Tibial artery (tissue), 4 donors: ENCODE measurements at regions not wholly inside any gene's neighbourhood (a gene's known extent, or its start where the extent isn't known, plus 50 kb on each side); places are given as distances from the start of the nearest gene placed in this dataset.

Source experiments
- DNase-seq, 2 donors: peaks; one replicate each; pipeline ENCODE4 v3.0.0-alpha.2; 2019
- H3K27ac ChIP-seq, 2 donors: fragments of 200-600 bp; sonication (generic) in 1 of 2; 1 replicate in 1 of 2; 2 replicates in 1 of 2; pipeline ENCODE4 v1.5.1; 2018 to 2019; ENCODE audit warnings: mild to moderate bottlenecking in 1 of 2
- H3K27me3 ChIP-seq, 2 donors: fragments of 200-600 bp; sonication (generic) in 1 of 2; one replicate each; pipeline versions ENCODE4 v1.5.1 to v1.6.0; 2016 to 2019
- H3K36me3 ChIP-seq, 3 donors: fragments of 200-600 bp; sonication (generic) in 2 of 3; one replicate each; pipeline ENCODE4 v1.5.1; 2016 to 2019; ENCODE audit warnings: mild to moderate bottlenecking in 2 of 3
- H3K4me1 ChIP-seq, 4 donors: fragments of 200-600 bp; sonication (generic) in 2 of 4; 1 replicate in 3 of 4; 2 replicates in 1 of 4; pipeline ENCODE4 v1.5.1; 2016 to 2019
- H3K4me3 ChIP-seq, 2 donors: fragments of 200-600 bp; sonication (generic) in 1 of 2; 1 replicate in 1 of 2; 2 replicates in 1 of 2; pipeline ENCODE4 v1.5.1; 2018 to 2019; ENCODE audit warnings: mild to moderate bottlenecking in 2 of 2
- H3K9me3 ChIP-seq, 3 donors: fragments of 200-600 bp; sonication (generic) in 1 of 3; one replicate each; pipeline ENCODE4 v1.5.1; 2016 to 2019
- CTCF ChIP-seq, 2 experiments: fragments of 200-600 bp in 1 of 2; fragments of 450-650 bp in 1 of 2; IDR thresholded peaks; one replicate each; pipeline ENCODE4 v1.5.1; 2017 to 2019; ENCODE audit warnings: antibody characterized with exemption in 2 of 2, mild to moderate bottlenecking in 1 of 2, moderate library complexity in 1 of 2
- intact Hi-C: fragments of 100-400 bp; cut with DNase I; formaldehyde crosslinking; loops from one replicate; pipeline ENCODE4 v1.15.0; 2023; ENCODE audit warnings: low total_unique reads

- intact Hi-C loops: no loop called here
- DNase-seq: no peak
- no peak overlapping the region for H3K27ac ChIP-seq
- H3K4me1 ChIP-seq: no peaks in the 10 kb centered on the region
- no peak for TF ChIP-seq CTCF (IDR thresholded peaks at IDR 0.05)
- no peaks in the 10 kb centered on the region for H3K9me3 ChIP-seq
- H3K27me3 ChIP-seq: peaks cover 0 to 14% of the 10 kb centered on the region in 2 donors
- no peaks in the 10 kb centered on the region for H3K36me3 ChIP-seq
- H3K4me3 ChIP-seq: no peak overlapping the region
Measured at GRCh38 chr12:114888928-114889584, 205.1 kb upstream of the TBX3 start.

- H3K4me3 ChIP-seq: no peak overlapping the region
- no peaks in the 10 kb centered on the region for H3K36me3 ChIP-seq
- TF ChIP-seq CTCF (IDR thresholded peaks at IDR 0.05): no peak
- no peaks in the 10 kb centered on the region for H3K9me3 ChIP-seq
- H3K27me3 ChIP-seq: peaks cover 0 to 18% of the 10 kb centered on the region in 2 donors
- no peak for DNase-seq
- no peaks in the 10 kb centered on the region for H3K4me1 ChIP-seq
- no peak overlapping the region for H3K27ac ChIP-seq
- intact Hi-C loops: no loop called here
Measured at GRCh38 chr12:114888448-114888847, 204.5 kb upstream of the TBX3 start.

- Histone ChIP-seq H3K27ac (no peak overlapping the region), H3K4me1 (no peaks in the 10 kb centered on the region), H3K4me3 (no peak overlapping the region), H3K36me3 (no peaks in the 10 kb centered on the region), H3K27me3 (peaks cover 0 to 18% of the 10 kb centered on the region in 2 donors), H3K9me3 (no peaks in the 10 kb centered on the region)
- intact Hi-C loops: no loop called here
- TF ChIP-seq CTCF (IDR thresholded peaks at IDR 0.05): no peak
- no peak for DNase-seq
Measured at GRCh38 chr12:114885501-114885900, 201.5 kb upstream of the TBX3 start.

DNA sequence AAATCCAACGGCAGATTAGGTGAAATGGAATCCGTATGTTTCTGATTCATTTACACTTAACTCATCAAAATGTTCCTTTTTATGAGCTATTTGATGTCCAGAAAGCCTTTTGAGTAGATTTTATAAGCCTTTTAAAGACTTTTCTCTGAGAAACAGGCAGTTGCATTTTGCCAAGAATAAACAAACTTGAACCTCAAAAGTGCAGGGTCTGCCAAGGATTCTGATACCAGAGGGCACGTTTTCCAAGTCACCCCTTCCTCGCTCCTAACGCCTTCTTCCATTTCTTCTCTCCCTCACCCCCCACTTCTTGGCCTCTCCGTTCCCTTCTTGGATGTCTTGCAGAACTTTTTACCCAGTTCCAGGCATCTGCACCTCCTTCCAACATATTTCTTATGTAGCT, 200.6 kb upstream of the TBX3 start:
- H3K27ac ChIP-seq: no peak overlapping the region
- H3K4me1 ChIP-seq: no peaks in the 10 kb centered on the region
- no peaks in the 10 kb centered on the region for H3K9me3 ChIP-seq
- H3K4me3 ChIP-seq: no peak overlapping the region
- no peaks in the 10 kb centered on the region for H3K36me3 ChIP-seq
- no peak for DNase-seq
- no peak for TF ChIP-seq CTCF (IDR thresholded peaks at IDR 0.05)
- intact Hi-C loops: no loop called here
- peaks cover 0 to 18% of the 10 kb centered on the region in 2 donors for H3K27me3 ChIP-seq

DNA sequence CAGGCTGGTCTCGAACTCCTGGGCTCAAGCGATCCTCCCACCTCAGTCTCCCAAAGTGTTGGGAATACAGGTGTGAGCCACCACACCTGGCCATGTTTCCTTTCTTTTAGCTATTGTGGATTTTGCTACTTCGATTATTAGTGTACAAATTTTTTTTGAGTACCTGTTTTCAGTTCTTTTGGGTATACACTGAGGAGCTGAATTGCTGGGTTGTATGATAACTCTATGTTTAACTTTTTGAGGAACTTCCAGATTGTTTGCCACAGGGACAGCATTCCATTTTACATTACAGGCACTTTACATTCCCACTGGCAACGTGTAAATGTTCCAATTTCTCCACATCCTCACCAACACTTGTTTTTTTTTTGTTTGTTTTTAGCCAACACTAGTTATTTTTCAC, 198.1 kb upstream of the TBX3 start:
- H3K27ac ChIP-seq: no peak overlapping the region
- no peak for DNase-seq
- H3K4me3 ChIP-seq: no peak overlapping the region
- no peaks in the 10 kb centered on the region for H3K9me3 ChIP-seq
- intact Hi-C loops: no loop called here
- TF ChIP-seq CTCF (IDR thresholded peaks at IDR 0.05): no peak
- H3K27me3 ChIP-seq: peaks cover 0 to 15% of the 10 kb centered on the region in 2 donors
- H3K36me3 ChIP-seq: no peaks in the 10 kb centered on the region
- H3K4me1 ChIP-seq: no peaks in the 10 kb centered on the region

GRCh38 chr12:114879354-114879753, 195.4 kb upstream of the TBX3 start:
- Histone ChIP-seq H3K4me1 (no peaks in the 10 kb centered on the region), H3K36me3 (no peaks in the 10 kb centered on the region), H3K27me3 (peaks cover 0 to 6% of the 10 kb centered on the region in 2 donors), H3K4me3 (no peak overlapping the region), H3K9me3 (no peaks in the 10 kb centered on the region), H3K27ac (no peak overlapping the region)
- no peak for TF ChIP-seq CTCF (IDR thresholded peaks at IDR 0.05)
- intact Hi-C loops: no loop called here
- no peak for DNase-seq
